GM23338 (cell line): ENCODE measurements at regions not wholly inside any gene's neighbourhood (a gene's known extent, or its start where the extent isn't known, plus 50 kb on each side); places are given as distances from the start of the nearest gene placed in this dataset.

ENCODE experiments used
- ATAC-seq: fragments of 200-7000 bp; cut with Tn5 transposase; 3 replicates; pipeline ENCODE4 v1.9.1; 2020
- DNase-seq: peaks from one replicate; pipeline ENCODE4 v3.0.0-alpha.2; 2015; ENCODE audit warnings: low spot score
- H2AFZ ChIP-seq: fragments of 200-600 bp; sonication (generic); 2 replicates; pipeline ENCODE4 v1.8.0; 2016; ENCODE audit warnings: antibody characterized with exemption, mild to moderate bottlenecking, moderate library complexity
- H3F3A ChIP-seq: fragments of 200-600 bp; sonication (generic); replicated peaks from 2 replicates; pipeline ENCODE4 v1.8.0; 2017; ENCODE audit warnings: antibody characterized with exemption, mixed run types, low read depth
- H3K27ac ChIP-seq: fragments of 200-600 bp; sonication (generic); 2 replicates; pipeline ENCODE4 v1.6.1; 2016; ENCODE audit warnings: low read depth
- H3K27me3 ChIP-seq: fragments of 200-600 bp; sonication (generic); 2 replicates; pipeline ENCODE4 v1.8.0; 2016; ENCODE audit warnings: mild to moderate bottlenecking, mixed run types, moderate library complexity; ENCODE audit not compliant: insufficient read depth
- H3K36me3 ChIP-seq: fragments of 200-600 bp; sonication (generic); 2 replicates; pipeline ENCODE4 v1.8.0; 2016; ENCODE audit warnings: mild to moderate bottlenecking; ENCODE audit not compliant: insufficient read depth
- H3K4me1 ChIP-seq: fragments of 200-600 bp; sonication (generic); 2 replicates; pipeline ENCODE4 v1.8.0; 2016; ENCODE audit warnings: mild to moderate bottlenecking, moderate library complexity; ENCODE audit not compliant: insufficient read depth
- H3K4me2 ChIP-seq: fragments of 200-600 bp; sonication (generic); 2 replicates; pipeline ENCODE4 v1.7.1; 2017; ENCODE audit warnings: mixed run types
- H3K4me3 ChIP-seq: fragments of 200-600 bp; sonication (generic); 2 replicates; pipeline ENCODE4 v1.6.1; 2016; ENCODE audit warnings: mixed run types
- H3K79me2 ChIP-seq: fragments of 200-600 bp; sonication (generic); replicated peaks from 2 replicates; pipeline ENCODE4 v1.8.0; 2017; ENCODE audit warnings: mild to moderate bottlenecking; ENCODE audit not compliant: insufficient read depth
- H3K9me2 ChIP-seq: fragments of 200-600 bp; sonication (generic); 2 replicates; pipeline ENCODE4 v1.8.0; 2017; ENCODE audit not compliant: insufficient read depth
- H4K20me1 ChIP-seq: fragments of 200-600 bp; sonication (generic); replicated peaks from 2 replicates; pipeline ENCODE4 v1.8.0; 2017; ENCODE audit warnings: mild to moderate bottlenecking; ENCODE audit not compliant: insufficient read depth
- H3K27ac Mint-ChIP-seq: 2 replicates; pipeline ENCODE4 v1.8.0; 2020; ENCODE audit warnings: inconsistent platforms, mild to moderate bottlenecking, moderate library complexity, mixed read lengths
- H3K27me3 Mint-ChIP-seq: 3 replicates; pipeline ENCODE4 v1.8.0; 2022; ENCODE audit warnings: low read depth, mild to moderate bottlenecking, moderate library complexity, mixed read lengths, inconsistent platforms; ENCODE audit not compliant: insufficient read depth, poor library complexity
- H3K36me3 Mint-ChIP-seq: 3 replicates; pipeline ENCODE4 v1.8.0; 2021; ENCODE audit warnings: low read depth, mild to moderate bottlenecking, inconsistent platforms, moderate library complexity, mixed read lengths
- H3K4me1 Mint-ChIP-seq: 3 replicates; pipeline ENCODE4 v1.8.0; 2020; ENCODE audit warnings: mild to moderate bottlenecking, inconsistent platforms, mixed read lengths
- H3K4me3 Mint-ChIP-seq: 3 replicates; pipeline ENCODE4 v1.8.0; 2021; ENCODE audit warnings: moderate library complexity, mild to moderate bottlenecking, inconsistent platforms, mixed read lengths
- H3K9me3 Mint-ChIP-seq: 3 replicates; pipeline ENCODE4 v1.8.0; 2020; ENCODE audit warnings: moderate library complexity, mild to moderate bottlenecking, inconsistent platforms, mixed read lengths
- CREB1 ChIP-seq: fragments of 250-450 bp; sonication (Bioruptor Pico); IDR thresholded peaks from 2 replicates; pipeline ENCODE4 v1.5.0; 2020; ENCODE audit warnings: low read depth, mild to moderate bottlenecking, moderate library complexity
- ETS1 ChIP-seq: IDR thresholded peaks from 2 replicates; pipeline ENCODE4 v1.6.1; 2016; ENCODE audit warnings: antibody characterized with exemption
- EZH2 ChIP-seq: fragments of 200-600 bp; sonication (generic); IDR thresholded peaks from one replicate; pipeline ENCODE4 v1.8.0; 2017; ENCODE audit warnings: antibody characterized with exemption, mild to moderate bottlenecking, low read depth; ENCODE audit not compliant: unreplicated experiment
- EZH2phosphoT487 ChIP-seq: fragments of 200-600 bp; sonication (generic); IDR thresholded peaks from one replicate; pipeline ENCODE4 v1.8.1; 2018; ENCODE audit warnings: antibody characterized with exemption; ENCODE audit not compliant: unreplicated experiment
- JUNB ChIP-seq: IDR thresholded peaks from one replicate; pipeline ENCODE4 v1.6.1; 2016; ENCODE audit warnings: antibody characterized with exemption; ENCODE audit not compliant: unreplicated experiment
- NANOG ChIP-seq: IDR thresholded peaks from 2 replicates; pipeline ENCODE4 v1.6.1; 2016; ENCODE audit warnings: antibody characterized with exemption, borderline replicate concordance
- REST ChIP-seq: IDR thresholded peaks from one replicate; pipeline ENCODE4 v1.6.1; 2018; ENCODE audit warnings: antibody characterized with exemption; ENCODE audit not compliant: unreplicated experiment
- ZNF114 ChIP-seq: fragments of 250-450 bp; sonication (Bioruptor Pico); IDR thresholded peaks from 2 replicates; pipeline ENCODE4 v1.5.0; 2020; ENCODE audit warnings: mild to moderate bottlenecking, moderate library complexity
- ZNF462 ChIP-seq: fragments of 250-450 bp; sonication (Bioruptor Pico); IDR thresholded peaks from 2 replicates; pipeline ENCODE4 v1.5.0; 2020; ENCODE audit warnings: mild to moderate bottlenecking, moderate library complexity
- TF ChIP-seq, protein P1 (sequence below), 2 experiments: fragments of 200-600 bp in 1 of 2; sonication (generic) in 1 of 2; conservative IDR thresholded peaks; 2 replicates each; pipeline versions ENCODE4 v1.5.1 to v1.6.1; 2016 to 2017; ENCODE audit warnings: antibody characterized with exemption in 2 of 2, low read depth in 2 of 2, mild to moderate bottlenecking in 2 of 2, moderate library complexity in 1 of 2

- TF ChIP-seq EZH2: no peak
- TF ChIP-seq, protein P1, sequence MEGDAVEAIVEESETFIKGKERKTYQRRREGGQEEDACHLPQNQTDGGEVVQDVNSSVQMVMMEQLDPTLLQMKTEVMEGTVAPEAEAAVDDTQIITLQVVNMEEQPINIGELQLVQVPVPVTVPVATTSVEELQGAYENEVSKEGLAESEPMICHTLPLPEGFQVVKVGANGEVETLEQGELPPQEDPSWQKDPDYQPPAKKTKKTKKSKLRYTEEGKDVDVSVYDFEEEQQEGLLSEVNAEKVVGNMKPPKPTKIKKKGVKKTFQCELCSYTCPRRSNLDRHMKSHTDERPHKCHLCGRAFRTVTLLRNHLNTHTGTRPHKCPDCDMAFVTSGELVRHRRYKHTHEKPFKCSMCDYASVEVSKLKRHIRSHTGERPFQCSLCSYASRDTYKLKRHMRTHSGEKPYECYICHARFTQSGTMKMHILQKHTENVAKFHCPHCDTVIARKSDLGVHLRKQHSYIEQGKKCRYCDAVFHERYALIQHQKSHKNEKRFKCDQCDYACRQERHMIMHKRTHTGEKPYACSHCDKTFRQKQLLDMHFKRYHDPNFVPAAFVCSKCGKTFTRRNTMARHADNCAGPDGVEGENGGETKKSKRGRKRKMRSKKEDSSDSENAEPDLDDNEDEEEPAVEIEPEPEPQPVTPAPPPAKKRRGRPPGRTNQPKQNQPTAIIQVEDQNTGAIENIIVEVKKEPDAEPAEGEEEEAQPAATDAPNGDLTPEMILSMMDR (conservative IDR thresholded peaks at IDR 0.05; ENCODE audit: low read depth in 2 of 2): no peak
These were observed 185.0 kb downstream of the UXS1 start (continued) for GRCh38 chr2:106009096-106009495.

GRCh38 chr2:106004851-106005250 is 189.2 kb downstream of the UXS1 start:
- Histone ChIP-seq H3K27me3 (no peaks in the 10 kb centered on the region), H3K79me2 (no peaks in the 10 kb centered on the region), H2AFZ (no peak overlapping the region), H4K20me1 (no peaks in the 10 kb centered on the region), H3K36me3 (no peaks in the 10 kb centered on the region), H3K4me2 (no peak overlapping the region), H3K9me2 (peaks cover 17% of the 10 kb centered on the region), H3K4me3 (no peak overlapping the region), H3K4me1 (no peaks in the 10 kb centered on the region), H3F3A (no peaks in the 10 kb centered on the region), H3K27ac (no peak overlapping the region)
- Mint-ChIP-seq H3K27me3 (peaks cover 4% of the 10 kb centered on the region), H3K36me3 (peaks cover 35% of the 10 kb centered on the region), H3K4me1 (no peaks in the 10 kb centered on the region), H3K9me3 (peaks cover 65% of the 10 kb centered on the region), H3K27ac (no peak overlapping the region), H3K4me3 (no peak overlapping the region)
- no peak for DNase-seq
- ATAC-seq: no peak
- TF ChIP-seq CREB1 (CRISPR knock-in tag): no peak
- no peak for TF ChIP-seq NANOG
- TF ChIP-seq EZH2: no peak
- no peak for TF ChIP-seq ZNF462 (CRISPR knock-in tag)
- TF ChIP-seq REST: no peak
- TF ChIP-seq EZH2phosphoT487: no peak
- TF ChIP-seq JUNB: no peak
- TF ChIP-seq ETS1: no peak
- no peak for TF ChIP-seq ZNF114
- TF ChIP-seq, protein P1 (conservative IDR thresholded peaks at IDR 0.05; ENCODE audit: low read depth in 2 of 2): no peak
